HG03432 (cell line): ENCODE measurements at regions not wholly inside any gene's neighbourhood (a gene's known extent, or its start where the extent isn't known, plus 50 kb on each side); places are given as distances from the start of the nearest gene placed in this dataset.
"Not testable (repeated sequence)": the region's sequence is repeated elsewhere in the genome, so short reads cannot be mapped to it uniquely, and the experiment has no call there.

Experiments used
- ATAC-seq: cut with Tn5 transposase; IDR thresholded peaks from one replicate; pipeline ENCODE4 v1.9.1; 2021; ENCODE audit warnings: mild to moderate bottlenecking, moderate library complexity; ENCODE audit not compliant: unreplicated experiment

DNA sequence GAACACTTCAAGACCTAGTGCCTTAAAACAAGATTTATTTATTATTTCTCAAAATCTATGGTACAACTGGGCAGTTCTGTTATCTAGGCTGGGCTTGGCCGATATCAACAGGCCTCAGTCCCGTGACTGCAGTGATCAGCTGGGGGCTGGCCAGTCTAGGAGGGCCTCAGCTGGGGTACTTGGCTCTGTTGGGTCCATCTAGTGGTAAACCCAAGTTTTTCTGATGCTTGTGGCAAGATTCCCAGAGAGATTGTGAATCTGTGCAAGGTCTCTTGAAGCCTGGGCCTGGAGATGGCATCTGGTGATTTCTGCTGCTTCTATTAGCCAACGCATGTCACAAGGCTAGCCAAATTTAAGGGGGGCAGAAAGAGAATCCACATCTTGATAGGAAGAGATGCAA is 482.4 kb upstream of the SGO1 start:
- no peak for ATAC-seq

DNA sequence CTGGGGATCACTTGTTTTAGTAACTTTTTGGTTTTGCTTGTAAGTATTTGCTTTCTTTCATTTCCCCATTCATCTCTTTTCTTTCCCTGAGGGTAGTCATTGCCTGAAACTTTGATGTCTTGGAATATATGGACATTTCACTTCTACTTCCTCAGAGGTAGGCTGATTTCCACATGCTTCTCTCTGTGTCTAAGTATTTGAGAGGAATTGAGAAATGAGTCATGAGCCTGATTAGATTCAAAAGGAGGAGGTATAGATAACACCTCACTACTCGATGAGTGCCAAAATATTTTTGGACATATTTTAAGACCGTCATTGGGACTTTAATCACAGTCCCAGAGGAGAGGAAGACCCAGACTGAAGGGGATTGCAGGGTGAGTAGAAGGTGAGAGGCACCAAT is 480.1 kb upstream of the SGO1 start:
- ATAC-seq: no peak

DNA sequence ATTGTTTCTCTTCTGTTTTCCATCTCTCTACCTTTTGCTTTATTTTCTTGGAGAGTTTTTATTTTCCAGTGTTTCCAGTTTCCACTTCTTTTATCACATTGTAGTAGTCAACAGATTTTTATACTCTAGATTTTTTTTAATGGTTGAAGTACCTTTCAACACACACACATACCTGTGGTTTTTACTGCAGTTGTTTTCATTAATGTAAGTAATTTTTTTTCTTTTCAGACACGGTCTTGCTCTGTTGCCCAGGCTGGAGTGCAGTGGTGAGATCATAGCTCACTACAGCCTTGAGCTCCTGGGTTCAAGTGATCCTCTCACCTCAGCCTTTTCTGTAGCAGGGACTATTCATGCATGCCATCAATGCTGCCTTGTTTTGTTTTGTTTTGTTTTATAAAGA is 472.5 kb upstream of the SGO1 start:
- no peak for ATAC-seq

DNA sequence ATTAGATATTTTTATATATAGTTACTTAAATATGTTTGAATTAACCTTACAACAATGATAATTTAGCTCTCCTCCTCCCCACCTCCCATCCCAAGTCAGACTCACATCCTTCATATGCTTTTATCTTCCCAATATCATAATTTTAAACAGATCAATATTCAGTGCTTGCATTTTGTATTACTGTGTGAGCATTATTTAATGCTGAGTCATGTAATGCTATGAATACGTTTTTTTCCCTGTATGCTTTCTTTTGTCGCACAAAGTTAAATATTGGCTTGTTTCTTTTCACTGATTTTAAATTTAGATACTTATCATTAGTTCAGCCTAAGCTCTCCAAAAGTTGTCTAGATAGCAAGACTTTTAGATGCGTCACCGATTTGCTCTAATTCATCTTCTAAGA is 471.6 kb upstream of the SGO1 start:
- ATAC-seq: no peak

DNA sequence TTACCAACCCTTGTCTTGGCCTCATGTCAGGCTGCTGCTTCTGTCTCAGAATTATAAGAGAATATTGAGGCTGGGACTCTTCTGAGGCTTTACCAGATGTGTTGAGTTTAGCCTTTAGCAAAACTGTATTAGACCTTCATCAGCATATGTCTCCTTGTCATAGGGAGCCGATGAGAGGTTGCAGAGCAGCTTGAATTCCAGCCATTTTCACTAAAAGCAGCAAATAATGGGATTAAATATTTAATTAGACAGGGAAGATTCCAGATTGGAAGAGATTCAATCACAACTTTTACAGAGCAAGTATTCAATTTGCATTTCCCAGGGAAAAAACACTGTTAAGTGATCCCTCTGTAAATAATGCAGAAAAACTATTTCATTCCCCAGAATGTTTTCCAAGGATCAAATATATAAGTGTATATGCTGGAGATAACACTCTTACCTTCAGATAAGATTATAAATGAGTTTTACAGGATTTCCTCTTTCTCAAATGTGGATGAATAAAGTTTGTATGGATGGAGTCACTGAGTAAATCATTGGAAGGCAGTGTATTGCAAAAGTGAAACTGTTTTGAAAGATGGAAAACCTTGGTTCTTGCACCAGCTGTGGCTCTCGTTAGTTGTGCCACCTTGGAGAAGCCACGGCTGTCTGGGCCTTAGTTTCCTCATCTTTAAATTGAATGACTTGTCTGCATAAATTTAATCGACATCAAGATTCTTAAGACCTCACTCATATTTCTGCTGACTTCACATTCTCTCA is 466.4 kb upstream of the SGO1 start:
- ATAC-seq: no peak

DNA sequence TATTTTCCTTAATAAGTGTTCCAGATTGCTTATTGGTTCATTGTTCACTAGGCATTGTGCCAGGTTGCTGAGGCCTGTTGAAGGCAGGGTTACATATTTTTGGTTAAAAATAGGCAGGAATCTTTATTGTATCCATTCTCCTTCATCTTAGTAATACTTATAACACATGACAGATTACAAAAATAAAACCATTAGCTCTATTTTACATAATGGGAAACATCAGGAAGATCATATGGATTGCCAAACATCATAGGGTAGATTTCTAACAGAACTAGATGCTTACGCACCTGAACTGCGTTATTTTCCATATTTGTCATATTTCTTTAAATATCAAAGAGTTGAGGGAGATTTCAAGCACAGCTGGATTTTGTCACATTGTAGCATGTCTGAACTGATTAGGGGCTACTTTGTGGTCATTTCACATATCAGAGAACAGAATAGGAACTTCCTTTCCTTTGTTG is 462.9 kb upstream of the SGO1 start:
- ATAC-seq: no peak

DNA sequence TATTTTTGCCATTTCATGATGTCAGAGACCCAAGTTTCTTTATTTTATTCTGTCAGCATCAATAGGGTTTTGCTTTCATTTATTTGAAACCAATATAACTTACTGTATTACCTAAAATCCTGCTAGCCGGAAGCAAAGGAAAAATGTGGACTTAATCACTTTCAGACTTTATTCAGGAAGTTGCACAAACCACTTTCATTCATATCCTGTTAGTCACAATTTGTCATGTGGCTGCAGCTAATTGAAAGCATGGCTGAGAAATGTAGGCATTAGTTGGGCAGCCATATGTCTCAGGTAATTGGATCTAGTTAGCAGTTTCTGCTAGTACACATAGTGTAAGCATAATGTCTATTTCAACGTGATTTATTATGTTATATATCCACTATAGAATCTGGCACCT is 462.3 kb upstream of the SGO1 start:
- no peak for ATAC-seq

DNA sequence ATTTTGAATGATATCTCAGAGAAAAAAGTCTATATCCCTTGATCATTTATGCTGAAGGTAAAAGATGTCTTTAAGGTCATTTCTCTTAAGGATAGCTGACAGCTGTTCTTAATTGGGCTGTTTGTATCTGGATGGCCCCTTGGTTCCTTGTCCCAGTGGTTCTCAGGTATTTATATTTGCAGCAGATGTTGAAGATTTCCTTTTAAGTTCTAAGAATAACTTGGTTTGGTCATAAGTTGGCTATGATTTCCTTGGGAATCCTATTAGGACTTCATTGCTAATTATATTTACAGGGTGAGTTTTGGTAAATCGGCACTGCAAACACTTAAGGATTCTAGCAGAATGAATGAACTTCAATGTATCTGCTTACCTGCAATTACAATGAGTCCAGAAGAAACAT is 460.4 kb upstream of the SGO1 start:
- no peak for ATAC-seq

DNA sequence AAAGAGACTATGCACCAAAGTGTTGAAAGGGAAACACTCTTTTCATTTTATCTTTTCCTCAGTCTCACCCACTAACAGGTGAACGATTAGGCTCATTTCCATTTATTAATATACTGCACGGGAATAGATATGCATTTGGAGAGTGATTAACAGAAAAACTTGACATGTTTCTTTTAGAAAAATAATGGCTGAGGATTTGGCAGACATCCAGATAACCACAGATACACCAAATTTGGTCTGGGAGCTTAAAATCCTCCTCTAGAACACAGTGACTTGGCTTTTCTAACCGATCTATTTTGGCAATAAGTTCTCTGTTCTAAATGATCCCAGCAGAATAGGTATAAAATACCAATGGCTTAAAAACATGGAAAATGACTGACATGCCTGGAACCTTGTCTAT is 459.3 kb upstream of the SGO1 start:
- ATAC-seq: no peak

DNA sequence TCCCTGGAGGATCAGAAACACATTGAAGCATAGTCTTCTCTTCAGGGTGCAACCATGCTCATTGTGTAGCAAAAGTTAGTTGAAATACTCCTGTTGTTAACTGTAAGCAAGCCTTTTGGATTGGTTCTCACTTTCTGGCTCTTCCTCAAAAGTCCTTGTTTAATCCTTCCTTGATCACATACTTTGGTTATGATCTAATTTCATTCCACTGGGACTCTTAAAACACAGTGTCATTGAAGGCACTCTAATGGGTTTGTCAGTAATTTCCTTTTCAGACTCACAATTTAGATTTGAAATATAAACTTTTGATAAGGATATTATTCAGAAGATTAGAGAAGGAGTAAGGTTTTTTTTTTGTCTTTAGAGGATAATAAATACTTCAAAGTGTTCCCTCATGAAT is 451.7 kb upstream of the SGO1 start:
- ATAC-seq: no peak

DNA sequence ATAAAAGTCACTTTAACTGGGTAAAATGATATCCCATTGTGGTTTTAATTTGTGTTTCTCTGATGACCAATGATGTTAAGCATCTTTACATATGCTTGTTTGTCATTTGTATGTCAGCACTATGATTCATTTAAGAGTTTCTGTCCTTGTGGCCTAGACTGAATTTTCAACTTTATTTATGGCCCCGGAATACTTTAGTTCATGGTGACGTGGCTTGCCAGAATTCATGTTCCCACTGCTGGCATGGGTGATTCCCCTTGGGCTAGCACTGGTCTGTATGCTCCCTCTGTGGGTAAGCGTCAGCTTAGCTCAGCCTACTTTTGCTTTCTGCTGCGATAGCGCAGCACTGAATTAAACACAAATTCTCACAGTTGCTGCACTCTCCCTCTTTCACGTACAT is 436.3 kb upstream of the SGO1 start:
- ATAC-seq: no peak

DNA sequence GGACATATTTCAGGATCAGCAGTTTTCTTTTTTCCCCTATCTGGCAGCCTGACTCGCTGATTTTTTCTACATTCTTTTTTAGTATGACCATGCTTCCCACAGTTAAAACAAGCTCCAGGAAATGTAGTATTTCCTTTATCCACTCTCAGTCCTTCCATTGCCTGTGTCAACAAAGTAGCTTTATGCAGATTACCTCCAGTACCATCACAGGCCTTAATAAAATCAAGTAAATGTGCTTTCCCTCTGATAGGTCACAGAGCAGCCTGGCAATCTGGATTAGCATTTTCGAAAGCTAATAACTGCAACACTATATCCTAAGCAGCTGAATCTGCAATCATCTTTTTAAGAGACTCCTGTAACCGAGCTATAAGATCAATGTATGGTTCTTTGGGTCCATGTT is 432.6 kb upstream of the SGO1 start:
- not testable (repeated sequence) for ATAC-seq

DNA sequence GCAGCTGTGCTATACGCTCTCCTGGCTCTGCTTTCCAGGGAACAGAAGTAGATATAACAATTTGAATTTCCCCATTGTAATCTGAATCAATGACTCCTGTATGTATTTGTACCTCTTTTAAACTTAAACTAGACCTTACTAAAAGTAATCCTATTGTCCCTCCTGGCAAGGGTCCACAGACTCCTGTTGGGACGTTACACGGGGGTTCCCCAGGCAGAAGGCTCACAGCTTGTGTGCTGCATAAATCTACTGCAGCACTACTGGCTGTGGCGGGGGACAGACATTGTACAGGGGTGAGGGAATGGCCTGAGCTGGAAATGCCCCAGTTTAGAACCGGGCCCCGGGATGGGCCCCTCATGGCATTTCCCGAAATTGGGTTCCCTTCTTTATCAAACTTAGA is 432.2 kb upstream of the SGO1 start:
- not testable (repeated sequence) for ATAC-seq

DNA sequence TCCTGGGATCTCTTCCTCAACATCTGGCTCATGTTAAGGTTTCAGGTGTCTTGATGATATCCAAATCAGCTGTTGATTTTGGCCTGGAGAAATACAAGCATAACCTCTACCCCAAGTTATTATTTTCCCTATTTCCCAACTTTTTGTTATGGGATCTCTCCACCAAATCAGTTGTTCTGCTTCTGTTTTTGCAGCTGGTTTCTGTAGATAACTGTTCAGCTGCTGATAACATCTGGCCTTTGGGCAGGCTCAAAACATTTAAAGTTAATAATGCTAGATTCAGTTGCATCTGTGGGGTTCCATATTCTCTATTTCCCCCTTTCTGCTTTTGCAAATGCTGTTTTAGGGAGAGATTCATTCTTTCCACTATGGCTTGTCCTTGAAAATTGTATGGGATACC is 430.0 kb upstream of the SGO1 start:
- not testable (repeated sequence) for ATAC-seq

DNA sequence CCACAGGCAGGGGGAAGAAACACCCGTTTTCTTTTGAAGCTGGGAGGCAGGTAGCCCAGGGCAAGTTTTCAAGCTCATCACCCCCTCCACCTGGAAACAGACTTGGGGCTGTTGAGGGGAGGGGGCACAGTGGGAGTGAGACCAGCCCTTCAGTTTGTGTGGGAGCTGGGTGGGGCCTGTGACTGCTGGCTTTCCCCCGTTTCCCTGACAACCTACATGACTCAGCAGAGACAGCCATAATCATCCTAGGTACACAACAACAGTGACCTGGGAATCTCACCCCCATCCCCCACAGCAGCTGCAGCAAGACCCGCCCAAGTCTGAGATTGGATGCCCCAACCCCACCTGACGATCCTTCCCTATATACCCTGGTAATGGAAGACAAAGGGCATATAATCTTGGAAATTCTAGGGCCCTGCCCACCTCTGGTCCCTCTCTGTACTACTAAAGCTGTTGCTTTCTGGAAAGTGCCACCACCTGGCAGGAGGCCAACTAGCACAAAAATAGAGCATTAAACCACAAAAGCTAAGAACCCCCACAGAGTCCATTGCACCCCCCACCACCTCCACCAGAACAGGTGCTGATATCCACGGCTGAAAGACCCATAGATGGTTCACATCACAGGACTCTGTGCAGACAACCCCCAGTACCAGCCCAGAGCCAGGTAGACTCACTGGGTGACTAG is 422.2 kb upstream of the SGO1 start:
- no peak for ATAC-seq

DNA sequence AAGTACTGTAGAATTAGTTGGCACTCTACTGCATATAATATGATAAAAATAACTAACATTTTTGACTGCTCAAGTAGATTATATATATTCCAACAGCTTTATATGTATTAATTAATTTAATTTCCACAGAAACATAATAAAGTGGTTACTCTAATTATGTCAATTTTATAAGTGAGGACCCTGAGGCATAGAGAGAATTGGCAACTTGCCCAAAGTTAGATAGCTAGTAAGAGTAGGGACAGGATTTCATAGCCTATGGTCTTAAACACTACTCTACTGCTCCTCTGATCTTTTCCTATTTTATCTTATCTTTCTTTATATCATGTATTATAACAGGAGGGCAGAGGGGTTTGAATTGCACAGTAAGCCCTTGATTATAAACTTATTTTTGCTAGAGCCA is 418.7 kb upstream of the SGO1 start:
- ATAC-seq: no peak

DNA sequence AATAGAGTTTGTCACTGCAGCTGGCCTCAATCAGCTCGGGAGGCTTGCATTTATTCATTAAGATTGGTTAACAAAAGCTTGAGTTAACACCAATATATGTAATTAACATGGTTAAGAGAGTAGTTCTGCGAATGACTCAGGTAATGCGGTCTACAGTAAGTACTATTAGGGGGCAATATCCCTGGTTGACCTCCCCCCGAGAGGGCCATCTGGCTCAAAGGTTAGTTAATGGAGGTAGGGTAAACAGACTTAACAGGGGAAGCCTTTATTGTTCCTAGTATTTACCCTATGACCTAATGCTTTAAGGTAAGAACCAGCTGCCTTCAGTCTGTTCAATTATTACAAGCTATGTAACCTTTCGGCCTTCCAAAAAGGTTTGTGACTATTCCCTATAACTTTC is 403.3 kb upstream of the SGO1 start:
- no peak for ATAC-seq

DNA sequence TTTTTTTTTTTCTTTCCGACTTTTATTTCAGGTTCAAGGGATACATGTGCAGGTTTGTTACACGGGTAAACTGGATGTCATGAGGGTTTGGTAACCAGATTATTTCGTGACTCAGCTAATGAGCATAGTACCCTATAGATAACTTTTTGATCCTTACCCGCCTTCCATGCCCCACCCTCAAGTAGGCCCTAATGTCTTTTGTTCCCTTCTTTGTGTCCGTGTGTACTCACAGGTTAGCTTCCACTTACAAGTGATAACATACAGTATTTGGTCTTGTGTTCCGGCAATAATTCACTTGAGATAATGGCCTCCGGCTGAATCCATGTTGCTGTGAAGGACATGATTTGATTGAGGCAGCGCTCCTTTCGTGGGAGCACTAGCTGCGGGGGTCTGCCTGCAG is 402.8 kb upstream of the SGO1 start:
- ATAC-seq: no peak

DNA sequence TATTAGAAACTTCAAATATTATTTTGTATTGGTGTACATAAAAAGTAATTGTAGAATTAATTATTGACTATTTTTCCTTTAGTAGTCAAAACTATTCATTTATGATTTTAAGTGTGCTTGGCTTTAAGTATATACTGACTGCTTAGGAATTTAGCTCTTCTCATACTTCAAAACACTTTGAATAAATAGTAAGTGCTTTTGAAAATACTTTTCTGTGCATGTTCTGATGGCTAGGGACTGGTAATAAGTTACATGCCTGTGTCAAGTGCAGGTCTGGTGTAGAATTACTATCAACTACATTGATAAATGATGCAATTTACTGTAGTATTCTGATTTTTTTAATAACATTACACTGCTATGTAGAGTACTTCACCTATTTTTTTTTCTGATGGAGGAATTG is 397.6 kb upstream of the SGO1 start:
- no peak for ATAC-seq

DNA sequence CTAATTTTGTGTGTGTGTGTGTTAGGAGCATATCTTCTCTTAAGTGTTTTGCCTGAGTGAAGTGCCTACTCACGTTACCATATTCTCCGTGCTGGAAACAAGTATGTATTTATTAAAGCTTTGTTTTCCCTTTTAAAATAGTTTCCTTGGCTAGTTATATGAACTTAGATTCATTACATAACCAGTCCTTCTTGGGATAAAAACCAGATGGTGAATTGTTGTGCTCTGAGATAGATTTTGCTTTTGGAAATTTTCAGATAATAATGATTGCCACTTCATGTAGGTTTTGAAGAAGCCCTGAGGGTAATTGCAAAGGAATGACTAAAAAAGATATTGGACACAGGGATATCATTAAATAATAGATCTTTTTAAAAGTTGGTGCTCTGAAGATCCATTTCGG is 390.2 kb upstream of the SGO1 start:
- no peak for ATAC-seq

DNA sequence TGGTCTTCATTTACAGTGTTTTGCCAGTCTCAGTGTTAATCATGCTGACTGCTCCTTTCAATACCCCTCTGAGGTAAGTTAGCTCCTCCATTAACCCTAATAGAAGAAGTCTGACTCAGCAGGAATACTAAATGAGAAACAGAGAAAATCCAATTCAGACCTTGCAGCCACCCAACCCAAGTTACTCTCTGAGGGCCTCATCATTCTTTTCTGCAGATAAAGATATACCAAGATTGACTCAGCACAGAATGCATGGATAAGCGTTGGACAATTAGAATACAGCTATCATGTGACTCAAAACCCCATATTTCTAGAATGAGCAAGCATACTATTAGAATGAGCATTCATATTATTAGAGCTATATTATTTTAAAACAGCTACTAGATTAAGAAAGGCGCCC is 389.1 kb upstream of the SGO1 start:
- ATAC-seq: no peak

DNA sequence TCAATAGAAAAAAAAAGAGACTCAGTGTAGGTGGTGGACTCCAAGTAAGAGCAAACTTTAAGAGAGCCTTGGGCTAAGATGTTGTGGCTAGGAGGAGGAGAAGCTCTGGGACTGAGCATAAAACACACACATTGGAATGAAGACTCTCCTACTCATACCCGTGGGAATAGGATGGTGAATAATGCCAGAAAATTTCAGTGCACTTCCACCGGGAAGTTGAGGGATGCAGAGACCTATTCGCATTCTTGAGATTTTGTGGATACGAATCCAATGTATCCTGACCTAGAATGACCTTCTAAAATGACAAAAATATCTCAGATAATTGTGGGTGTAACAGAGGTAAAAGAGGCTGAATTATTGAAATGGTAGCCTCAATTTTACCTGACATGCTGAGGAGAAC is 388.7 kb upstream of the SGO1 start:
- no peak for ATAC-seq

DNA sequence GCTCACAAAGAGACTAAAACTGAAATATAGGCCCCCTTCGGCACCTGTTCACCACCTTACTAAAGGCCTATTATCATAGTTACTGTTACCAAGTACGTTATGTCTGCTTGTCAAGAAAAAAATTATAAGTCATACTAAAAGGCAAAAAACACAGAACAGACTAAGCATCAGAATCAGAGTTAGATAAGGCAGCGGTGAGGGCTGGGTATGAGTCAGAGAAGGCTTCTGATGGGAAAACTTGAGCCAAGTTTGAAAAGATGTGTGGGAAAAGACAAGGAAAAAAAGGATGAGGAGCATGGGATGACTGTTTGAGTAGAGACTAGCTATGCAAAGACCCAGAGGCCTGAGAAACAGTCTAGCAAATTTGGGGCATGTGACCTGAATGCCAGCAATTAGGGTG is 387.2 kb upstream of the SGO1 start:
- no peak for ATAC-seq
